Panc1 (cell line): ENCODE measurements at regions not wholly inside any gene's neighbourhood (a gene's known extent, or its start where the extent isn't known, plus 50 kb on each side); places are given as distances from the start of the nearest gene placed in this dataset.

Source experiments
- POLR2AphosphoS5 ChIP-seq: IDR thresholded peaks from 2 replicates; pipeline ENCODE4 v1.6.1; 2012; ENCODE audit warnings: mild to moderate bottlenecking, low read depth, low read length, moderate library complexity
- TCF7L2 ChIP-seq: IDR thresholded peaks from 2 replicates; pipeline ENCODE4 v1.6.1; 2011; ENCODE audit warnings: mild to moderate bottlenecking, low read depth, low read length, inconsistent platforms
- TF ChIP-seq, protein P1 (sequence below): fragments of 450-650 bp; IDR thresholded peaks from 2 replicates; pipeline ENCODE4 v1.5.1; 2017; ENCODE audit warnings: mild to moderate bottlenecking
- TF ChIP-seq, protein P2 (sequence below), 2 experiments: IDR thresholded peaks; 2 replicates each; pipeline ENCODE4 v1.6.1; 2011 to 2012; ENCODE audit warnings: low read depth in 2 of 2, control low read depth in 1 of 2, low read length in 1 of 2, mild to moderate bottlenecking in 1 of 2, moderate library complexity in 1 of 2; ENCODE audit not compliant: insufficient read depth in 1 of 2

DNA sequence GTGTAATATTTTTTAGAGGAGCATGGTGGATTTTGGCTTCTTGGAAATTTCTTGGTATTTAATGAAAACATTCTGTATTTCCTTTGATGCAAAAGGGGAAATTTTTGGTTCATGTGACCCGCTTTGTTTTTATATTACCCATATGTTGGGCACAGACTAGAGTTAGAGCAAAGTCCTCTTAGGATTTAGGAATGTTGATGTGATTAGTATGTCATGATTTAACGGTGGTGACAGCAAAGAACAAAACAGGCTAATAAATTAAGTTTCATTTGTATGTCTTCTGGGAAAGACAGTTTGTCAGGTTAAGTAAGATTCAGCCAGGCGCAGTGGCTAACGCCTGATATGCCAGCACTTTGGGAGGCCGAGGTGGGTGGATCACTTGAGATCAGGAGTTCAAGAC is 304.6 kb downstream of the REEP3 start:
- TF ChIP-seq, protein P1, sequence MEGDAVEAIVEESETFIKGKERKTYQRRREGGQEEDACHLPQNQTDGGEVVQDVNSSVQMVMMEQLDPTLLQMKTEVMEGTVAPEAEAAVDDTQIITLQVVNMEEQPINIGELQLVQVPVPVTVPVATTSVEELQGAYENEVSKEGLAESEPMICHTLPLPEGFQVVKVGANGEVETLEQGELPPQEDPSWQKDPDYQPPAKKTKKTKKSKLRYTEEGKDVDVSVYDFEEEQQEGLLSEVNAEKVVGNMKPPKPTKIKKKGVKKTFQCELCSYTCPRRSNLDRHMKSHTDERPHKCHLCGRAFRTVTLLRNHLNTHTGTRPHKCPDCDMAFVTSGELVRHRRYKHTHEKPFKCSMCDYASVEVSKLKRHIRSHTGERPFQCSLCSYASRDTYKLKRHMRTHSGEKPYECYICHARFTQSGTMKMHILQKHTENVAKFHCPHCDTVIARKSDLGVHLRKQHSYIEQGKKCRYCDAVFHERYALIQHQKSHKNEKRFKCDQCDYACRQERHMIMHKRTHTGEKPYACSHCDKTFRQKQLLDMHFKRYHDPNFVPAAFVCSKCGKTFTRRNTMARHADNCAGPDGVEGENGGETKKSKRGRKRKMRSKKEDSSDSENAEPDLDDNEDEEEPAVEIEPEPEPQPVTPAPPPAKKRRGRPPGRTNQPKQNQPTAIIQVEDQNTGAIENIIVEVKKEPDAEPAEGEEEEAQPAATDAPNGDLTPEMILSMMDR, result no peak
- TF ChIP-seq POLR2AphosphoS5, result no peak
- TF ChIP-seq TCF7L2, result no peak
- TF ChIP-seq, protein P2, sequence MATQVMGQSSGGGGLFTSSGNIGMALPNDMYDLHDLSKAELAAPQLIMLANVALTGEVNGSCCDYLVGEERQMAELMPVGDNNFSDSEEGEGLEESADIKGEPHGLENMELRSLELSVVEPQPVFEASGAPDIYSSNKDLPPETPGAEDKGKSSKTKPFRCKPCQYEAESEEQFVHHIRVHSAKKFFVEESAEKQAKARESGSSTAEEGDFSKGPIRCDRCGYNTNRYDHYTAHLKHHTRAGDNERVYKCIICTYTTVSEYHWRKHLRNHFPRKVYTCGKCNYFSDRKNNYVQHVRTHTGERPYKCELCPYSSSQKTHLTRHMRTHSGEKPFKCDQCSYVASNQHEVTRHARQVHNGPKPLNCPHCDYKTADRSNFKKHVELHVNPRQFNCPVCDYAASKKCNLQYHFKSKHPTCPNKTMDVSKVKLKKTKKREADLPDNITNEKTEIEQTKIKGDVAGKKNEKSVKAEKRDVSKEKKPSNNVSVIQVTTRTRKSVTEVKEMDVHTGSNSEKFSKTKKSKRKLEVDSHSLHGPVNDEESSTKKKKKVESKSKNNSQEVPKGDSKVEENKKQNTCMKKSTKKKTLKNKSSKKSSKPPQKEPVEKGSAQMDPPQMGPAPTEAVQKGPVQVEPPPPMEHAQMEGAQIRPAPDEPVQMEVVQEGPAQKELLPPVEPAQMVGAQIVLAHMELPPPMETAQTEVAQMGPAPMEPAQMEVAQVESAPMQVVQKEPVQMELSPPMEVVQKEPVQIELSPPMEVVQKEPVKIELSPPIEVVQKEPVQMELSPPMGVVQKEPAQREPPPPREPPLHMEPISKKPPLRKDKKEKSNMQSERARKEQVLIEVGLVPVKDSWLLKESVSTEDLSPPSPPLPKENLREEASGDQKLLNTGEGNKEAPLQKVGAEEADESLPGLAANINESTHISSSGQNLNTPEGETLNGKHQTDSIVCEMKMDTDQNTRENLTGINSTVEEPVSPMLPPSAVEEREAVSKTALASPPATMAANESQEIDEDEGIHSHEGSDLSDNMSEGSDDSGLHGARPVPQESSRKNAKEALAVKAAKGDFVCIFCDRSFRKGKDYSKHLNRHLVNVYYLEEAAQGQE (IDR thresholded peaks at IDR 0.05; ENCODE audit: insufficient read depth in 1 of 2, low read depth in 2 of 2, low read length in 1 of 2), result no peak
